Umbilical cord (tissue), 1 donor: ENCODE measurements at regions not wholly inside any gene's neighbourhood (a gene's known extent, or its start where the extent isn't known, plus 50 kb on each side); places are given as distances from the start of the nearest gene placed in this dataset.
"Not testable (repeated sequence)": the region's sequence is repeated elsewhere in the genome, so short reads cannot be mapped to it uniquely, and the experiment has no call there.

ENCODE experiments used
- DNase-seq: peaks from one replicate; pipeline ENCODE4 v3.0.0-alpha.2; 2015; ENCODE audit warnings: low spot score

GRCh38 chr10:125605167-125605566, 77.8 kb downstream of the TEX36 start:
- DNase-seq = peak; percentile 7

- DNase-seq = no peak
Observed at GRCh38 chr10:125602825-125603224, 80.1 kb downstream of the TEX36 start.

GRCh38 chr10:125599194-125599593, 83.8 kb downstream of the TEX36 start:
- DNase-seq = no peak

GRCh38 chr10:125595911-125596310, 87.1 kb downstream of the TEX36 start:
- DNase-seq = no peak

- DNase-seq = no peak
Observed at GRCh38 chr10:125593644-125594043, 89.3 kb downstream of the TEX36 start.

- DNase-seq = no peak
Observed at GRCh38 chr10:125592897-125593296, 90.1 kb downstream of the TEX36 start.

- DNase-seq = no peak
Observed at GRCh38 chr10:125591886-125592285, 91.1 kb downstream of the TEX36 start.

GRCh38 chr10:125588738-125589137, 94.2 kb downstream of the TEX36 start:
- DNase-seq = not testable (repeated sequence)

GRCh38 chr10:125584954-125585353, 98.0 kb downstream of the TEX36 start:
- no peak for DNase-seq

- DNase-seq = no peak
Observed at GRCh38 chr10:125578658-125579315, 104.2 kb downstream of the TEX36 start.

GRCh38 chr10:125575843-125576242, 107.1 kb downstream of the TEX36 start:
- no peak for DNase-seq

GRCh38 chr10:125568156-125568555, 114.8 kb downstream of the TEX36 start:
- DNase-seq = no peak

GRCh38 chr10:125567529-125567928, 115.4 kb downstream of the TEX36 start:
- DNase-seq = no peak

- DNase-seq = no peak
Observed at GRCh38 chr10:125565046-125565445, 117.9 kb downstream of the TEX36 start.

GRCh38 chr10:125564570-125564969, 118.4 kb downstream of the TEX36 start:
- no peak for DNase-seq

GRCh38 chr10:125562737-125563136, 120.2 kb downstream of the TEX36 start:
- no peak for DNase-seq

GRCh38 chr10:125560947-125561346, 122.0 kb downstream of the TEX36 start:
- no peak for DNase-seq

GRCh38 chr10:125559210-125559609, 123.8 kb downstream of the TEX36 start:
- DNase-seq = no peak

GRCh38 chr10:125557801-125558505, 125.0 kb downstream of the TEX36 start:
- no peak for DNase-seq

GRCh38 chr10:125557311-125557710, 125.7 kb downstream of the TEX36 start:
- DNase-seq = no peak

- DNase-seq = no peak
Observed at GRCh38 chr10:125556882-125557281, 126.1 kb downstream of the TEX36 start.

- no peak for DNase-seq
Observed at GRCh38 chr10:125555743-125556142, 127.2 kb downstream of the TEX36 start.

- DNase-seq = no peak
Observed at GRCh38 chr10:125555267-125555666, 127.7 kb downstream of the TEX36 start.
